GM23338 (cell line): ENCODE measurements at regions not wholly inside any gene's neighbourhood (a gene's known extent, or its start where the extent isn't known, plus 50 kb on each side); places are given as distances from the start of the nearest gene placed in this dataset.

Source experiments
- ATAC-seq: fragments of 200-7000 bp; cut with Tn5 transposase; 3 replicates; pipeline ENCODE4 v1.9.1; 2020
- DNase-seq: peaks from one replicate; pipeline ENCODE4 v3.0.0-alpha.2; 2015; ENCODE audit warnings: low spot score
- H2AFZ ChIP-seq: fragments of 200-600 bp; sonication (generic); 2 replicates; pipeline ENCODE4 v1.8.0; 2016; ENCODE audit warnings: antibody characterized with exemption, mild to moderate bottlenecking, moderate library complexity
- H3F3A ChIP-seq: fragments of 200-600 bp; sonication (generic); replicated peaks from 2 replicates; pipeline ENCODE4 v1.8.0; 2017; ENCODE audit warnings: antibody characterized with exemption, mixed run types, low read depth
- H3K27ac ChIP-seq: fragments of 200-600 bp; sonication (generic); 2 replicates; pipeline ENCODE4 v1.6.1; 2016; ENCODE audit warnings: low read depth
- H3K27me3 ChIP-seq: fragments of 200-600 bp; sonication (generic); 2 replicates; pipeline ENCODE4 v1.8.0; 2016; ENCODE audit warnings: mild to moderate bottlenecking, mixed run types, moderate library complexity; ENCODE audit not compliant: insufficient read depth
- H3K36me3 ChIP-seq: fragments of 200-600 bp; sonication (generic); 2 replicates; pipeline ENCODE4 v1.8.0; 2016; ENCODE audit warnings: mild to moderate bottlenecking; ENCODE audit not compliant: insufficient read depth
- H3K4me1 ChIP-seq: fragments of 200-600 bp; sonication (generic); 2 replicates; pipeline ENCODE4 v1.8.0; 2016; ENCODE audit warnings: mild to moderate bottlenecking, moderate library complexity; ENCODE audit not compliant: insufficient read depth
- H3K4me2 ChIP-seq: fragments of 200-600 bp; sonication (generic); 2 replicates; pipeline ENCODE4 v1.7.1; 2017; ENCODE audit warnings: mixed run types
- H3K4me3 ChIP-seq: fragments of 200-600 bp; sonication (generic); 2 replicates; pipeline ENCODE4 v1.6.1; 2016; ENCODE audit warnings: mixed run types
- H3K79me2 ChIP-seq: fragments of 200-600 bp; sonication (generic); replicated peaks from 2 replicates; pipeline ENCODE4 v1.8.0; 2017; ENCODE audit warnings: mild to moderate bottlenecking; ENCODE audit not compliant: insufficient read depth
- H3K9me2 ChIP-seq: fragments of 200-600 bp; sonication (generic); 2 replicates; pipeline ENCODE4 v1.8.0; 2017; ENCODE audit not compliant: insufficient read depth
- H4K20me1 ChIP-seq: fragments of 200-600 bp; sonication (generic); replicated peaks from 2 replicates; pipeline ENCODE4 v1.8.0; 2017; ENCODE audit warnings: mild to moderate bottlenecking; ENCODE audit not compliant: insufficient read depth
- H3K27ac Mint-ChIP-seq: 2 replicates; pipeline ENCODE4 v1.8.0; 2020; ENCODE audit warnings: inconsistent platforms, mild to moderate bottlenecking, moderate library complexity, mixed read lengths
- H3K27me3 Mint-ChIP-seq: 3 replicates; pipeline ENCODE4 v1.8.0; 2022; ENCODE audit warnings: low read depth, mild to moderate bottlenecking, moderate library complexity, mixed read lengths, inconsistent platforms; ENCODE audit not compliant: insufficient read depth, poor library complexity
- H3K36me3 Mint-ChIP-seq: 3 replicates; pipeline ENCODE4 v1.8.0; 2021; ENCODE audit warnings: low read depth, mild to moderate bottlenecking, inconsistent platforms, moderate library complexity, mixed read lengths
- H3K4me1 Mint-ChIP-seq: 3 replicates; pipeline ENCODE4 v1.8.0; 2020; ENCODE audit warnings: mild to moderate bottlenecking, inconsistent platforms, mixed read lengths
- H3K4me3 Mint-ChIP-seq: 3 replicates; pipeline ENCODE4 v1.8.0; 2021; ENCODE audit warnings: moderate library complexity, mild to moderate bottlenecking, inconsistent platforms, mixed read lengths
- H3K9me3 Mint-ChIP-seq: 3 replicates; pipeline ENCODE4 v1.8.0; 2020; ENCODE audit warnings: moderate library complexity, mild to moderate bottlenecking, inconsistent platforms, mixed read lengths
- ZNF331 ChIP-seq: fragments of 250-450 bp; sonication (Bioruptor Pico); IDR thresholded peaks from 2 replicates; pipeline ENCODE4 v1.5.0; 2020; ENCODE audit warnings: low read depth, mild to moderate bottlenecking, moderate library complexity
- TF ChIP-seq, protein P1 (sequence below), 2 experiments: fragments of 200-600 bp in 1 of 2; sonication (generic) in 1 of 2; conservative IDR thresholded peaks; 2 replicates each; pipeline versions ENCODE4 v1.5.1 to v1.6.1; 2016 to 2017; ENCODE audit warnings: antibody characterized with exemption in 2 of 2, low read depth in 2 of 2, mild to moderate bottlenecking in 2 of 2, moderate library complexity in 1 of 2
- TF ChIP-seq, protein P2 (sequence below): fragments of 250-450 bp; sonication (Bioruptor Pico); IDR thresholded peaks from 2 replicates; pipeline ENCODE4 v1.5.0; 2020; ENCODE audit warnings: mild to moderate bottlenecking, moderate library complexity
- TF ChIP-seq, protein P3 (sequence below): IDR thresholded peaks from 2 replicates; pipeline ENCODE4 v1.6.1; 2016; ENCODE audit warnings: antibody characterized with exemption

DNA sequence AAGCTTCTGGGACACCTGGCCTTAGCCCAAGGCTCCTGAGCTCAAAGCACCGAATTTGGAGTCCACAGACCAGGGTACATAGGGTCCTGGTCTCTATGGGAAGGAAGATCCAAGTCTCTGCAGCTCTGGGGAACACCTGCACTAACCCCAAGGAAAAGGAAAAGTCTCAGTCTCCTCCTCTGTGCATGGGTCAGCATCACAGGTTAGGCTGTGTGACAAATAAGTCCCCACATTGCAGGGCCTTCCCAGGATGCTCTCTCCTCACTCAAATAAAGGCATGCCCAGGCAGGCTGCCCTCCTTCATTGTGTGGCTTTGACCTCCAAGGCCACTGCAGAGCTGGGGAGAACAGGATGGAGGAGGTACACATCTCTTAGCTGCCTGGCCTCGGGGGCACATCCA is 121.0 kb upstream of the ZMIZ1 start:
- no peak for ATAC-seq
- TF ChIP-seq, protein P1, sequence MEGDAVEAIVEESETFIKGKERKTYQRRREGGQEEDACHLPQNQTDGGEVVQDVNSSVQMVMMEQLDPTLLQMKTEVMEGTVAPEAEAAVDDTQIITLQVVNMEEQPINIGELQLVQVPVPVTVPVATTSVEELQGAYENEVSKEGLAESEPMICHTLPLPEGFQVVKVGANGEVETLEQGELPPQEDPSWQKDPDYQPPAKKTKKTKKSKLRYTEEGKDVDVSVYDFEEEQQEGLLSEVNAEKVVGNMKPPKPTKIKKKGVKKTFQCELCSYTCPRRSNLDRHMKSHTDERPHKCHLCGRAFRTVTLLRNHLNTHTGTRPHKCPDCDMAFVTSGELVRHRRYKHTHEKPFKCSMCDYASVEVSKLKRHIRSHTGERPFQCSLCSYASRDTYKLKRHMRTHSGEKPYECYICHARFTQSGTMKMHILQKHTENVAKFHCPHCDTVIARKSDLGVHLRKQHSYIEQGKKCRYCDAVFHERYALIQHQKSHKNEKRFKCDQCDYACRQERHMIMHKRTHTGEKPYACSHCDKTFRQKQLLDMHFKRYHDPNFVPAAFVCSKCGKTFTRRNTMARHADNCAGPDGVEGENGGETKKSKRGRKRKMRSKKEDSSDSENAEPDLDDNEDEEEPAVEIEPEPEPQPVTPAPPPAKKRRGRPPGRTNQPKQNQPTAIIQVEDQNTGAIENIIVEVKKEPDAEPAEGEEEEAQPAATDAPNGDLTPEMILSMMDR (conservative IDR thresholded peaks at IDR 0.05; ENCODE audit: low read depth in 2 of 2) = no peak
- TF ChIP-seq, protein P2, sequence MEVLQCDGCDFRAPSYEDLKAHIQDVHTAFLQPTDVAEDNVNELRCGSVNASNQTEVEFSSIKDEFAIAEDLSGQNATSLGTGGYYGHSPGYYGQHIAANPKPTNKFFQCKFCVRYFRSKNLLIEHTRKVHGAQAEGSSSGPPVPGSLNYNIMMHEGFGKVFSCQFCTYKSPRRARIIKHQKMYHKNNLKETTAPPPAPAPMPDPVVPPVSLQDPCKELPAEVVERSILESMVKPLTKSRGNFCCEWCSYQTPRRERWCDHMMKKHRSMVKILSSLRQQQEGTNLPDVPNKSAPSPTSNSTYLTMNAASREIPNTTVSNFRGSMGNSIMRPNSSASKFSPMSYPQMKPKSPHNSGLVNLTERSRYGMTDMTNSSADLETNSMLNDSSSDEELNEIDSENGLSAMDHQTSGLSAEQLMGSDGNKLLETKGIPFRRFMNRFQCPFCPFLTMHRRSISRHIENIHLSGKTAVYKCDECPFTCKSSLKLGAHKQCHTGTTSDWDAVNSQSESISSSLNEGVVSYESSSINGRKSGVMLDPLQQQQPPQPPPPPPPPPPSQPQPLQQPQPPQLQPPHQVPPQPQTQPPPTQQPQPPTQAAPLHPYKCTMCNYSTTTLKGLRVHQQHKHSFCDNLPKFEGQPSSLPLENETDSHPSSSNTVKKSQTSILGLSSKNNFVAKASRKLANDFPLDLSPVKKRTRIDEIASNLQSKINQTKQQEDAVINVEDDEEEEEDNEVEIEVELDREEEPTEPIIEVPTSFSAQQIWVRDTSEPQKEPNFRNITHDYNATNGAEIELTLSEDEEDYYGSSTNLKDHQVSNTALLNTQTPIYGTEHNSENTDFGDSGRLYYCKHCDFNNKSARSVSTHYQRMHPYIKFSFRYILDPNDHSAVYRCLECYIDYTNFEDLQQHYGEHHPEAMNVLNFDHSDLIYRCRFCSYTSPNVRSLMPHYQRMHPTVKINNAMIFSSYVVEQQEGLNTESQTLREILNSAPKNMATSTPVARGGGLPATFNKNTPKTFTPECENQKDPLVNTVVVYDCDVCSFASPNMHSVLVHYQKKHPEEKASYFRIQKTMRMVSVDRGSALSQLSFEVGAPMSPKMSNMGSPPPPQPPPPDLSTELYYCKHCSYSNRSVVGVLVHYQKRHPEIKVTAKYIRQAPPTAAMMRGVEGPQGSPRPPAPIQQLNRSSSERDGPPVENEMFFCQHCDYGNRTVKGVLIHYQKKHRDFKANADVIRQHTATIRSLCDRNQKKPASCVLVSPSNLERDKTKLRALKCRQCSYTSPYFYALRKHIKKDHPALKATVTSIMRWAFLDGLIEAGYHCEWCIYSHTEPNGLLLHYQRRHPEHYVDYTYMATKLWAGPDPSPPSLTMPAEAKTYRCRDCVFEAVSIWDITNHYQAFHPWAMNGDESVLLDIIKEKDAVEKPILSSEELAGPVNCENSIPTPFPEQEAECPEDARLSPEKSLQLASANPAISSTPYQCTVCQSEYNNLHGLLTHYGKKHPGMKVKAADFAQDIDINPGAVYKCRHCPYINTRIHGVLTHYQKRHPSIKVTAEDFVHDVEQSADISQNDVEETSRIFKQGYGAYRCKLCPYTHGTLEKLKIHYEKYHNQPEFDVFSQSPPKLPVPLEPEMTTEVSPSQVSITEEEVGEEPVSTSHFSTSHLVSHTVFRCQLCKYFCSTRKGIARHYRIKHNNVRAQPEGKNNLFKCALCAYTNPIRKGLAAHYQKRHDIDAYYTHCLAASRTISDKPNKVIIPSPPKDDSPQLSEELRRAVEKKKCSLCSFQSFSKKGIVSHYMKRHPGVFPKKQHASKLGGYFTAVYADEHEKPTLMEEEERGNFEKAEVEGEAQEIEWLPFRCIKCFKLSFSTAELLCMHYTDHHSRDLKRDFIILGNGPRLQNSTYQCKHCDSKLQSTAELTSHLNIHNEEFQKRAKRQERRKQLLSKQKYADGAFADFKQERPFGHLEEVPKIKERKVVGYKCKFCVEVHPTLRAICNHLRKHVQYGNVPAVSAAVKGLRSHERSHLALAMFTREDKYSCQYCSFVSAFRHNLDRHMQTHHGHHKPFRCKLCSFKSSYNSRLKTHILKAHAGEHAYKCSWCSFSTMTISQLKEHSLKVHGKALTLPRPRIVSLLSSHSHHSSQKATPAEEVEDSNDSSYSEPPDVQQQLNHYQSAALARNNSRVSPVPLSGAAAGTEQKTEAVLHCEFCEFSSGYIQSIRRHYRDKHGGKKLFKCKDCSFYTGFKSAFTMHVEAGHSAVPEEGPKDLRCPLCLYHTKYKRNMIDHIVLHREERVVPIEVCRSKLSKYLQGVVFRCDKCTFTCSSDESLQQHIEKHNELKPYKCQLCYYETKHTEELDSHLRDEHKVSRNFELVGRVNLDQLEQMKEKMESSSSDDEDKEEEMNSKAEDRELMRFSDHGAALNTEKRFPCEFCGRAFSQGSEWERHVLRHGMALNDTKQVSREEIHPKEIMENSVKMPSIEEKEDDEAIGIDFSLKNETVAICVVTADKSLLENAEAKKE = no peak
- TF ChIP-seq ZNF331 (CRISPR knock-in tag) = no peak

DNA sequence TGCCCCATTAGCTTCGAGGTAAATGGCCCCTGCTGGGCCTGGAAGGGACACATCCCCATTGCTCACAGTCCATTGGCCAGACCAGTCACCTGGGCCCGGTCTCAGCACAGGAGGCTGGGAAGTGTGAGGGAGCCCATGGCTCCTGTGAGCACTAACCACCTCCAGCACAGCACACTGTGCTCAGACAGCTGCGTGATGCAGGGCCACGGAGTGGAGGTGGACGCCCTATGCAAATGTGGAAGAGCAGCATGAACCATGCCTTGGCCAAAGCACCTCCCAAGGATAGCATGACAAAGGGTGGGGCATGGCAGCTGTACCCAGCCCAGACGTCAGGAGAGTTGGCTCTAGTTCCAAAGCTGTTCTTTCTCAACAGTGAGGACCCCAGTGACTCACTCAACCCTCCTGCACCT is 120.1 kb upstream of the ZMIZ1 start:
- H3K79me2 ChIP-seq = no peaks in the 10 kb centered on the region
- H3K36me3 ChIP-seq = no peaks in the 10 kb centered on the region
- H3K36me3 Mint-ChIP-seq = no peaks in the 10 kb centered on the region; the same call in 2 of the 3 replicates
- peaks cover 19% of the 10 kb centered on the region for H3K27me3 Mint-ChIP-seq
- H3K4me1 Mint-ChIP-seq = peaks cover 12% of the 10 kb centered on the region
- H3K27me3 ChIP-seq = no peaks in the 10 kb centered on the region
- H3K4me1 ChIP-seq = no peaks in the 10 kb centered on the region
- ATAC-seq (no peak), DNase-seq (no peak)
- no peaks in the 10 kb centered on the region for H3K9me3 Mint-ChIP-seq
- no peak overlapping the region for H3K4me3 Mint-ChIP-seq
- H3K4me2 ChIP-seq = no peak overlapping the region
- no peak overlapping the region for H3K27ac ChIP-seq
- H3K9me2 ChIP-seq = no peaks in the 10 kb centered on the region
- no peak overlapping the region for H3K4me3 ChIP-seq
- no peak overlapping the region for H3K27ac Mint-ChIP-seq
- H3F3A ChIP-seq = no peaks in the 10 kb centered on the region
- no peaks in the 10 kb centered on the region for H4K20me1 ChIP-seq
- H2AFZ ChIP-seq = no peak overlapping the region
- TF ChIP-seq, protein P3, sequence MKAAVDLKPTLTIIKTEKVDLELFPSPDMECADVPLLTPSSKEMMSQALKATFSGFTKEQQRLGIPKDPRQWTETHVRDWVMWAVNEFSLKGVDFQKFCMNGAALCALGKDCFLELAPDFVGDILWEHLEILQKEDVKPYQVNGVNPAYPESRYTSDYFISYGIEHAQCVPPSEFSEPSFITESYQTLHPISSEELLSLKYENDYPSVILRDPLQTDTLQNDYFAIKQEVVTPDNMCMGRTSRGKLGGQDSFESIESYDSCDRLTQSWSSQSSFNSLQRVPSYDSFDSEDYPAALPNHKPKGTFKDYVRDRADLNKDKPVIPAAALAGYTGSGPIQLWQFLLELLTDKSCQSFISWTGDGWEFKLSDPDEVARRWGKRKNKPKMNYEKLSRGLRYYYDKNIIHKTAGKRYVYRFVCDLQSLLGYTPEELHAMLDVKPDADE = no peak
- TF ChIP-seq, protein P1 (conservative IDR thresholded peaks at IDR 0.05; ENCODE audit: low read depth in 2 of 2) = no peak
- no peak for TF ChIP-seq ZNF331 (CRISPR knock-in tag)

More for the DNA sequence above, 121.0 kb upstream of the ZMIZ1 start:
- Mint-ChIP-seq H3K4me1 (peaks cover 12% of the 10 kb centered on the region), H3K9me3 (peaks cover 7% of the 10 kb centered on the region), H3K36me3 (peaks cover 3% of the 10 kb centered on the region; the same call in 1 of the 3 replicates), H3K27ac (no peak overlapping the region), H3K4me3 (no peak overlapping the region), H3K27me3 (peaks cover 15% of the 10 kb centered on the region)
- no peaks in the 10 kb centered on the region for H4K20me1 ChIP-seq
- H3K4me3 ChIP-seq = no peak overlapping the region
- no peaks in the 10 kb centered on the region for H3K36me3 ChIP-seq
- H3F3A ChIP-seq = no peaks in the 10 kb centered on the region
- H3K9me2 ChIP-seq = no peaks in the 10 kb centered on the region
- no peaks in the 10 kb centered on the region for H3K27me3 ChIP-seq
- H3K4me1 ChIP-seq = no peaks in the 10 kb centered on the region
- no peaks in the 10 kb centered on the region for H3K79me2 ChIP-seq
- no peak overlapping the region for H3K27ac ChIP-seq
- no peak for DNase-seq
- H3K4me2 ChIP-seq = no peak overlapping the region
- no peak overlapping the region for H2AFZ ChIP-seq
